Stimulated activated CD8-positive, alpha-beta memory T cell treated with anti-CD3 and anti-CD28 coated beads, Interleukin-12 subunit alpha, Interleukin-12 subunit beta, amount 100 ng/mL, for 1 hour (primary cell): ENCODE measurements at regions not wholly inside any gene's neighbourhood (a gene's known extent, or its start where the extent isn't known, plus 50 kb on each side); places are given as distances from the start of the nearest gene placed in this dataset.
"Not testable (repeated sequence)": the region's sequence is repeated elsewhere in the genome, so short reads cannot be mapped to it uniquely, and the experiment has no call there.

Source experiments
- DNase-seq: peaks from one replicate; pipeline ENCODE4 v3.0.0-alpha.2; 2020; ENCODE audit warnings: low read depth

- DNase-seq: no peak
Observed at GRCh38 chr6:147977851-147978465, 364.7 kb upstream of the SASH1 start.

GRCh38 chr6:147979966-147980365, 362.7 kb upstream of the SASH1 start:
- no peak for DNase-seq

GRCh38 chr6:147983581-147984366, 358.9 kb upstream of the SASH1 start:
- no peak for DNase-seq

- DNase-seq: no peak
Observed at GRCh38 chr6:147986846-147987245, 355.8 kb upstream of the SASH1 start.

GRCh38 chr6:147990159-147990558, 352.5 kb upstream of the SASH1 start:
- no peak for DNase-seq

GRCh38 chr6:147991961-147992360, 350.7 kb upstream of the SASH1 start:
- no peak for DNase-seq

- DNase-seq: no peak
Observed at GRCh38 chr6:147999001-147999540, 343.6 kb upstream of the SASH1 start.

GRCh38 chr6:148001844-148002642, 340.6 kb upstream of the SASH1 start:
- no peak for DNase-seq

GRCh38 chr6:148004651-148005050, 338.0 kb upstream of the SASH1 start:
- DNase-seq: no peak

GRCh38 chr6:148005806-148006205, 336.8 kb upstream of the SASH1 start:
- no peak for DNase-seq

- DNase-seq: not testable (repeated sequence)
Observed at GRCh38 chr6:148010516-148010915, 332.1 kb upstream of the SASH1 start.

GRCh38 chr6:148016013-148016412, 326.6 kb upstream of the SASH1 start:
- DNase-seq: no peak

- DNase-seq: no peak
Observed at GRCh38 chr6:148021165-148021564, 321.5 kb upstream of the SASH1 start.

GRCh38 chr6:148021699-148022098, 320.9 kb upstream of the SASH1 start:
- no peak for DNase-seq

- not testable (repeated sequence) for DNase-seq
Observed at GRCh38 chr6:148022279-148022678, 320.4 kb upstream of the SASH1 start.

GRCh38 chr6:148027201-148027600, 315.4 kb upstream of the SASH1 start:
- no peak for DNase-seq

GRCh38 chr6:148035806-148036390, 306.7 kb upstream of the SASH1 start:
- no peak for DNase-seq

GRCh38 chr6:148037496-148037895, 305.1 kb upstream of the SASH1 start:
- no peak for DNase-seq

- no peak for DNase-seq
Observed at GRCh38 chr6:148041546-148041945, 301.1 kb upstream of the SASH1 start.

GRCh38 chr6:148042536-148042935, 300.1 kb upstream of the SASH1 start:
- DNase-seq: no peak

- no peak for DNase-seq
Observed at GRCh38 chr6:148044261-148044751, 298.3 kb upstream of the SASH1 start.

GRCh38 chr6:148044921-148045320, 297.7 kb upstream of the SASH1 start:
- no peak for DNase-seq
